GM19397 (cell line): ENCODE measurements at regions not wholly inside any gene's neighbourhood (a gene's known extent, or its start where the extent isn't known, plus 50 kb on each side); places are given as distances from the start of the nearest gene placed in this dataset.

Experiments
- ATAC-seq: cut with Tn5 transposase; IDR thresholded peaks from one replicate; pipeline ENCODE4 v1.9.1; 2021; ENCODE audit warnings: mild to moderate bottlenecking, moderate library complexity; ENCODE audit not compliant: unreplicated experiment

DNA sequence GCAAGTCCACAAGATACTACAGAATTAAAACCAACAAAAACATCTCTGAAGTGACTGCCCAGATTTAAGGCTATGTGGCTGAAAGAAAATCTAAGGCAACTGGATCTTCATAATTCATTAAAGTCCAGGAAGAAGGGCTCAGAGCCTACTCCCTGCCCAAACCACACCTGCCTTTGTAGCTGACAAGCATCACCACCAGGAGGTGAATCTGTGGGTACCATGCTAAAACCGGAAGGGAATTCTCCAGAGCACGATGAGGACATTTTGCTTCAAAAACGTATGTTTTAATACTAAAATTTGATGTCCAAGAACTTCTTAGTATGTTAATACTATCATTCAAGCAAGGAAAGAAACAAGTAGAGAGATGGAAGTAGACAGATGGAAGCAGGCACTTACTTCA, 495.9 kb upstream of the NECTIN3 start:
- ATAC-seq, result no peak

DNA sequence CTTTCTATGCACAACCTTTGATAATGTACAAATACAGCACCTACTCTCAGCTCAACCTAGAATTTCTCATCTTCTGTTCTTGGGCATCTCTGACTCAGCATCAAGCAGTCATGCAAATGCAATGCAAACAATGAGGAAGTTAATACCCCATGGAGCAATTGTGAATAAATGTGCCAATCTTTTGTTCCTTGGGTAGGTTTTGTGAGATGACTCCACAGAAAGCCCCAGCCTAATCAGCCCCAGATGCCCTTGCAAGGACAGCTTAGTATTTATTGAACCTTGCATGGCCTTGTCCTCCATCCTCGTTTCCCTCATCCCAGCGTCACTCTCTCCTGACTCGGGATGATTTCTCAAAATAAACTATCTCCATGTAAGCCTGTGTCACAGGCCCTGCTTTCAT, 494.7 kb upstream of the NECTIN3 start:
- ATAC-seq, result no peak

DNA sequence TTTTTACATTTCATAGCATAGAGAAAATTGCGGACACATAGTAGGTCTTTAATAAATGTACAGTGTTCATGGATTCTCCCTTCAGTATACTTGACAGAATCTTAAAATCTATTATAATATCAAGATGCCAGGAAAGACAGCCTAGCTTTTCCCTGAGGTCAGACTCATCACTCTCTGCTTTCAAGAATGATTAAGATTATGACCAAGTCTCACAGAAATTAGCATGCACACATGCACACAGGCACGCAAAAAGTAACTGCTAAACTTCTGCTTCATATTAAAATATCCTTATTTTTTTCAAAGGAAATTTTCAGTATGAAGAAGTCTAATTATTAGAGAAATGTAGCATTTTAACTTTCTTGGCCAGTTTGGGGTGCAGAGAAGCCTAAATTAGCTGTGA, 493.8 kb upstream of the NECTIN3 start:
- ATAC-seq, result no peak

DNA sequence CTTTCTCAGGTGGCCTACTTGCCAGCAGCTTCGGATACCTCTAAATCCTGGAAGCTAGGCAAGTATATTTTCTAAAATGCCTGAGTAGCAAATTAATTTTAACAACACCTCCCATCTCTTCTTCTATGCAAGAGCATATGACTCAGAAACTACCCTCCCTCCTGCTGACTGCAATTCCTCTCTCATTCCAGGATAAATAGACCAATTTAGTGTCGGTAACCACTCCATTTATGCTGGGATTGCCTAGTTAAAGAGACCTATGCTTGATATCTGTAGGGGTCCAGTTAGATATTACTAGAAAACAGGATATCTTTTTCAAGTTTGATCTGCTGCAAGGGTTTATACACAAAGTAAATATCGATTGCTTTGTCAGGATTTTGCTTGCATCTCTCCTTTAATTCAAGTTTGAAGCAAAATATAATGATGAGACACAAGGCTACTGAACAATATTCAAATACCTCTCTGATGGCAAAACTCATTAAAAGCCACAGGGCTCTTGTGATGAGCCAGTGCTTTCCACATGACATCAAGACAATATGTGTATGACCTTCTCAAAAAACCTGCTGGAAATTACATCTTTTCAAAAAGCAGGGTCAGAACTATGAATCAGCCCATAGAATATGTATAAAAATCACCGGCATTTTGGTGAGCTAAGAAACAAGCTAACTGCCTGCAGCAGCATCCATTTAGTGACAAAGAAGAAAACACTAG, 491.6 kb upstream of the NECTIN3 start:
- no peak for ATAC-seq

DNA sequence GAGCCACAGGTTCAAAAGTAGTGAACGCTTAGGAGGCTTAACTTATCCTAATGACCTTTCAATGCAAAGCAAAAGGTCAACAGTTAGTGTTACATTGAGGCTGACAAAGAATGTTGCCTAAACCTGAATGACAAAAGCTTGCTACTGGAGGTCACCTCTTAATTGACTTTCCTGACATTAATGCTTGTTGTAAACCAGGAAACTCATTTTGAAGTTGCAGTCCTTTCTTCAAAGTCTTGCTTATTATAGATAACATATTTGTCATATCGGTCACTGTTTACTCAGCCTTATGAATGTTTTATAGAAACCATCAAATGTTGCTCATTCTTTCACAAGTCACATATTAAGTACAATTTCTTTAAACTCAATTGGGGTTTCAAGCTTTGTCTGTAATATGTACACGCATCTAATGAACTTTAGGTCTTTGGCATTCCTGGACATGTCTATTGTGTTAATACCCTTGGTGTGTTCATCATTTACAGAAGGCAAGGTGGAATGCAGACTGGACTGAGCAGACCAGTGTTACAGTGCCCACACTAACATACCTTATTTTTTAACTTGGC, 488.2 kb upstream of the NECTIN3 start:
- ATAC-seq, result no peak

DNA sequence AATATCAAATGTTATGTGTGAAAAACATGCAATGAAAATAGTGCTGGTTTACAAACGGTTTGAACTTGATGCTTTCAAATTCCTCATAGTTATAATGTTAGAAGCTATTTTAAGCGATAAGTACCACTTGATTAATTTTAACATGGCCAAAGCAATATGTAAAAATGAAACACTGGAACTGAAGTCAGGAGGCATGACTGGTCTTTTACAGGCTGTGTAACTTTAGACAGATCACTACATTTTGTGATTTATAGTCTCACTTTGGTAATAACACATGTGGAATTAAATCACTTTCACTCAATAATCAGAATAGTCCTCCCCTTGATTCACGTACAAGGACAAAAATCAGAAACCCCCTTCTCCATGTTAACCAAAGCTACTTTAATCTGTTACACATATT, 482.7 kb upstream of the NECTIN3 start:
- ATAC-seq, result no peak

DNA sequence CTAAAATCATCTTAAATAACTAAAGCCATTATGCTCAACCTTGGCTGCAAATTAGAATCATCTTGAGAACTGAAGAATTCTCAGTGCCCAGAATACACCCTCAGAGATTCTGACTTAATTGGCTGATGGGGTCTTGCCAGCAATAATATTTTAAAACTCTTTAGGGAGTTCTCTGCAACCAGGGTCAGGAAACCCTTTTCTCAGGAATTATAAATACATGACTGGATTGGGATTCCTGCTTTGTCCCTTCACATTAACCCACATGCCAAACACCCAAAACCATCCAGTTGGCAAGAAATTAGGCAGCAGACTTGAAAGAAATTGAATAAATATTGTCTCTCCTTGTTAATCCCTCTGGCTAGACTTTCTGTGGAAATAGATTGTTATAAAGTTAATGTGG, 482.3 kb upstream of the NECTIN3 start:
- ATAC-seq, result no peak

DNA sequence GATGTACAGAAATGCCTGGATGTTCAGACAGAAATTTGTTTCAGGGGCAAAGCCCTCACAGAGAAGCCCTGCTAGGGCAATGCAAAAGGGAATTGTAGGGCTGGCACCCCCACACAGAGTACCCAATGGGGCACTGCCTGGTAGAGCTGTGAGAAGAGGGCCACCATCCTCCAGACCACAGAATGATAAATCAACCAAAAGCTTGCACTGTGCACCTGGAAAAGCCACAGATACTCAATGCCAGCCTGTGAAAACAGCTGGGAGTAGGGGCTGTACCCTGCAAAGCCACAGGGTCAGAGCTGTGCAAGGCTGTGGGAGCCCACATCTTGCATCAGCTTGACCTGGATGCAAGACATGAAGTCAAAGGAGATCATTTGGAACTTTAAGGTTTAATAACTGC, 477.9 kb upstream of the NECTIN3 start:
- ATAC-seq, result no peak

DNA sequence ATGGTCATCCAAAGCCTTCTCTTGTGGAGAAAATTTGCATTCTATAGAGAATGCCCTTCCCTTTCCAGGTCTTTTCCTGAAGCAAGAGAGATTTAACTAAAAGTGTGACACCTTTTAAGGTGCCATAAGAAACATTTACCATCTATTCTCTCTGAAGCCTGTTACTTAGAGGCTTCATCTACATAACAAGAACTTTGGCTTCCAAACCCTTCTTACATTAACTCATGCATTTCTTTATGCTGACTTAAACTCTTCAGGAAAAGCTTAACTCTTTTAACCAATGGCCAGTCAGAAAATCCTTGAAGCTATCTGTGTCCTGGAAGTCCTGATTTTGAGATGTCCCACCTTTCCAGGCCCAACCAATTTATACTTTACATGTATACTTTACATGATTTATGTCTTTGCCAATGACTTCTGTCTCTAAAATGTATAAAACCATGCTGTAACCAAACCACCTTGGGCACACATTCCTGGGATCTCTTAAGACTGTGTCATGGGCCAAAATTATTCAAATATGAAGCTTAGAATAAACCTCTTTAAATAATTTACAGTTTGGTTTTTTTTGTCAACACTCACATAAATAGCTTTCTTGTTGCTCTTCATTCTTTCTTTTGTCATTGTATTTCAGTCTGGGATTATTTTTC, 472.6 kb upstream of the NECTIN3 start:
- no peak for ATAC-seq

DNA sequence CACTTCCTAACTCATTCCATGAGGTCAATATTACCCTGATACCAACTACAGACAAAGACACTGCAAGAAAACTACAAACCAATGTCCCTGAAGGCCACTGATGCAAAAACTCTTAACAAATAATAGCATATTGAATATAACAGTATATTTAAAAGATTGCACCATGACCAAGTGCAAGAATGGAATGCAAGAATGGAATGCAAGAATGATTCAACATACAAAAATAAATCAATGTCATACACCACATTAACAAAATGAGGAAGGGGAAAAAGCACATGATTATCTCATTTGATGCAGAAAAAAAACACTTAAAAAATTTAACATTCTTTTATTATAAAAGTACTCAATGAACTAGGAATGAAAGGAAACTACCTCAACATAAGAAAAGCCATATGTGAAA, 463.1 kb upstream of the NECTIN3 start:
- no peak for ATAC-seq

DNA sequence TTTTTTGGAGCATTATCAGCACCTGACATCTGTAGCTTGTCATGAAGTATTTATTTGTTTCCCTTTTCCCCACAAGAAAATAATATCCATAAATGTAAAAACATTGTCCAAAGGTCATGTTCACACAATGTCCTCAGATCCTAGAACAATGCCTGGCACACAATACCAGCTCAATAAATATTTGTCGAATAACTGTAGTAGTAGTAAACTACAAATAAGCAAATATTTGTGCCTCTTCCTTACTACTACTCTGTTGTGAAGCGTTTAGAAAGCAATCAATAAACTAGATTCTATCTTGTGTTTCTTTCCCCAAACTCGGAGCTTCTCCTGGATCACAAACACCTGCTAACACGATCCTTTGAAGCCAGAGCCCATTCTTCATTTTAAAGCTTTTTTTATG, 459.6 kb upstream of the NECTIN3 start:
- no peak for ATAC-seq

DNA sequence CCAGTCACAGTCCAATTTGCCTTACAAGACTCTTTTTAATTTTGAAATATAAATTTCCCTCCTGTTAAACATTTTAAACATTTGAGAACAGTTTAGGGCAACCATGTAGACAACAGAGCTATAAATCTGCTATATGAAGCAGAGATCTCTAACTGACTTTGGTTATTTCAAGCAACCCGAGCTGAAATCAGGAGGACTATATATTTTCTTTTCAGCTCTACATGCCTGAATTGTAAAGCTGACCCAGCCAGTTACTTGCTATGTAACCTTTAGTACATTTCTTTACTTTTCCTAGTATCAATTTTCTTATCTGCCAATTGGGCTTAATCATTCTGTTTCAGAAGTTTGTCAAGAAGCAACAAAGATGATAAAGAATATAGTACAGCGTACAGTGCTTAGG, 457.4 kb upstream of the NECTIN3 start:
- ATAC-seq, result no peak

DNA sequence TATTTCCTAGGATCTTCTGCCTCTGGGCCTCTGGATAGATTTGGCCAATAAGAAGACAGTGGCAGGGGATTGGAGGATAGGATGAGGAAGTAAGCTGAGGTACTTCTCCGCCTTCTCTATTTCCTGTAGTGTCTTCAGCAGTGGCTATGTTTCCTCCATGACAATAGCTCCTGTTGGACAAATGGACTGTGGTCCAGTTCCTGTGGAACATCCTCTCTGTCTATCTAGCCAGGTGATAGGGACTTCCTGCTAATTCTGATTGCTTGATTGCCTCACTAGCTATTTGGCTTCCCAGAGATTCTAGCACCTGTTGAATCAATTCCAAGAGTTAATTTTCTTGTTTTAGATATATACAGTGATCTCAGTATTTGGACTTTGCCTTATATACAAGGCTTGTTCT, 456.2 kb upstream of the NECTIN3 start:
- ATAC-seq, result no peak

DNA sequence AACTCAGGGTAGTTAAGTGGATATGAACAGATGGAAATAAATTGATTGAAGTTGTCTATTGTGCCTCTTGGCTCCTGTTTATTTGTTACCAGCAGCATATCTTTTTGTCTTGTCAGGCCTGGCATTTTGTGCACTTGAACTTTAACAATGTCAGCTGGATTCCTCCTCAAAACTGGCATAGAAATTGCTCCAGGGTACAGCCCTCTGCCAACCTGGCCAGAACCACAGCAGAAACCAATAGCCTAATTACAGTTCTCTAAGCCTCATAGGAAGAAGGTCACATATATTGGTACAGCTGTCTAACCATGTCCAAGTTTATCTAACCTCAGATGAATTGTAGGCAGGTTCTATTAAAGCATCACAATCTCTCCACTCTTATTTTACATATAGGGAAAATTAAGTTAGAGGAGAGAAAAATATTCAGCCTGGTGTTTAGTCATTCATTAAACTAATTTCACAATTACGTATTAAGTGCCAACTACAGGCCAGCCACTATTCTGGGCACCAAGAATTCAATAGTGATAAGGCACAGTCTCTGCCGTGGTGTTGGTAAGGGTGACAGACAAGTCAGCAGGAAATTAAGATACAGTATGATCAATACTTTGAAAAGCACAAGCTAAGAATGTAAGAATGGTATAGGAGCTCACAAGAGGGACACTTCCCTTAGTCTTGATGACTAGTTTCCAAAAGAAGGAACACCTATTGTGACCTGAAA, 452.9 kb upstream of the NECTIN3 start:
- ATAC-seq, result no peak

DNA sequence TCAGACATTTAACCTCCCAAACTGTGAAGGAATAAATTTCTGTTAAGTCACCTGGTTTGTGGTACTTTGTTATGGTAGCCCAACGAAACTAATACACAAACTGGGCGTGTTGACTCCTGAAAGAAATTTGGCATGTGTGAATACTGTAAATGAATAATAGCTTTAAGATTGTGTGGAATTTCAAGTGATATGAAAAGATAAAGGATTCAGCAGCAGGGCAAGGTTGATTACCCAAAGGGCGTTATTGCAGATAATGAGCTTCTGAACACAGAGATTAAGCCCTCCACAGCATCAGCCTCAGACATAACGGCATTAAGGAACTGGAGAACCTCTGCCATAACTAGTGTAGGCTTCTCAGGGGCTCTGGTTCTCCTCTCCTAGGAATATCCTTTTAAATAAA, 451.5 kb upstream of the NECTIN3 start:
- ATAC-seq, result no peak

DNA sequence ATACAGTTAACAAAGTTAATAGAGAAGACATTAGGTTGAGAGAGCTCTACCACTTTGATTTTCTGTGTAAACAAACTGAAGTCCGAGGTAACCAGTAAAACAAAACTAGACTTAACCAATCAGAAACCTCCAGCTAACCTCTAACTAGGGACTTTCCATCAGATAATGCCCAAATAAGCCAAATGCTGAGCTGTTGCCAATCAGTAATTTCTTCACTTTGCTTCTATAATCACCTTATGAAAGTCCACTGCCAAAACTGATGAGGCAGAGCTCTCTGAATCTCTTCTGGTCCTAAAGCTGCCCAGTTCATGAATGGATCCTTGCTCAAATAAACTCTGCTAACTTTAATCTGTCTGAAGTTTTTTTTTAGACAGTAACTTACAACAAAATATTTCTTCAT, 448.0 kb upstream of the NECTIN3 start:
- ATAC-seq, result no peak

DNA sequence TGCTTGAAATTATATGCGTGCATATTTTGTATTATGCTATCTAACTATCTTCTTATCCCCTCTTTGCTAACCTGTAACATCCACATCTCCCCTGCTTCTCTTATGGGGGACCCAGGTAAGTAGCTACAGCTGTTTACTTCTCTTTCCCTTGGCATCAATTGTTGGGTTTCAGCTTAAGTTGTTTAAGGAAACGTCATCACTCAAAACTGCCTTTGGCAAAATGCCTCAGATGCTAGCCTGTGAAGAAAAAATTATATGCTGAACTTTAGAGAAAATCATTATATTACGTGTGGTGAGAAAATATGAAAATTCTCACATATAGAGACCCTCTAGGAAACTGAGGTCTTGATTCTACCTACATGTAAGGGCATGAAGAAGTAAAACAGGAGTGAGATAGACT, 447.0 kb upstream of the NECTIN3 start:
- ATAC-seq, result no peak

DNA sequence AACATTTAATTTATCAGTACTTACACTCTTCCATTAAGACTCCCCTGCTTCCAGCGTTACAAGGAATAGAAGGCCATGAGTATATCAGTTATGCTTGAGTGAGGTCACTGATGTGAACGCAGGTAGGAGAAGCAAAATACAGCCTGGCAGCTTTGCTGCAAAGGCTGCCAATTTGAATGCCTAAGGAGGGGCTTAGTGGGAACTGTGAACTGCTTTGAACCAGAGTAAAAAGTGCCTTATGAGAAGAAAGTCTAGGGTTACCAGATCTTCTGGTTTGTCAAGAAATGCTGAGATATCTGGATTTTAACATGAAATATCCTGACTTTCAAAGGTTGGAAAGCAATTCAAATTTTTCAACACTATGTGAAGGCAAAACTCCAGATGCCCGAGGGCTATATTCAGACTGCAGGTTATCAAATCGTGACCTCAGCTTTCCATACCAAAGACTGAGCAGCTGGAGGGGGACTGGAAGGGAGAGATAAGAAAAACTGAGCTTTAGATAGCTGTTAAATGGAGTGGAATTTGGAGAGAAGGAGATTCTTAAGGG, 446.3 kb upstream of the NECTIN3 start:
- no peak for ATAC-seq

DNA sequence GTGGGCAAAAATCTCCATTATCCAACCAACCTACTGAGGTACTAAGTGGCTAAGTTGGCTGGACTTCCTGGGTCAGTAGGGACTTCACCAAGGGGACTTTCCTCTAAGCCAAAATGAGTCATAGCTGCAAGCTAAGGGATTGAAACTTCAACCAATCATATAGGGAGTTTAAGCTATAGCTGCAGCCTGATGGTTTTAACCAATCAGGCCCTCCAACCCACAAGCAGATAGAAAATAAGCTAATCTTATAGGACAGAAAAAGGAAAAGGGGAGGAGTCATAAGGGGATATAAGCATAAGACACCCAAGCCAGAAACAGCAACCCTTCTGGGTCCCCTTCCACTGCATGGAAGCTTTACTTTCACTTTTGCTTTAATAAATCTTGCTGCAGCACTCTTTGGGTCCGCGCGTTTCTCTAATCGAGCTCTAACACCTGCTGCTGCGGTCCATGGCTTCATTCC, 444.9 kb upstream of the NECTIN3 start:
- peak; percentile 59 for ATAC-seq

DNA sequence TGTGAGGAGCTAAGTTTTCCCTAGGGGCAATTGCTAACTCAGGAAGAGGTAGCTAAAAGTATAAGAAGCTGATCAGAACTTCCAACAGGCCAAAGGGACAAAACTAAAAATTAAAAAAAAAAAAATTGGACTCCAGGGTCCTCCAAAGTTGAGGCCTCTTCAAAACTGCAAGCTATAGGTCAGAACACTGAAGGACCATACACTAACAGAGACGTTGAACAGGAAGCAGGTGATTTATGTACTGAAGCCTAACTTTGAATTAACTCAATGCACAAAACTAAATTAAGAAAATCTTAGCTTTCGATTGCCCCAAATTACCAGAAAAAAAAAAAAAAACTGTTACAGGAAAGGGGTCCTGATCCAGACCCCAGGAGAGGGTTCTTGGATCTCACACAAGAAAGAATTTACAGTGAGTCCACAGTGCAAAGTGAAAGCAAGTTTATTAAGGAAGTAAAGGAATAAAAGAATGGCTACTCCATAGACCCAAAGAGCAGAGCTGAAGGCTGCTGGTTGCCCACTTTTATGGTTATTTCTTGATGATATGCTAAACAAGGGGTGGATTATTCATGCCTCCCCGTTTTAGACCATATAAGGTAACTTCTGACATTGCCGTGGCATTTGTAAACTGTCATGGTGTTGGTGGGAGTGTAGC, 442.8 kb upstream of the NECTIN3 start:
- no peak for ATAC-seq

DNA sequence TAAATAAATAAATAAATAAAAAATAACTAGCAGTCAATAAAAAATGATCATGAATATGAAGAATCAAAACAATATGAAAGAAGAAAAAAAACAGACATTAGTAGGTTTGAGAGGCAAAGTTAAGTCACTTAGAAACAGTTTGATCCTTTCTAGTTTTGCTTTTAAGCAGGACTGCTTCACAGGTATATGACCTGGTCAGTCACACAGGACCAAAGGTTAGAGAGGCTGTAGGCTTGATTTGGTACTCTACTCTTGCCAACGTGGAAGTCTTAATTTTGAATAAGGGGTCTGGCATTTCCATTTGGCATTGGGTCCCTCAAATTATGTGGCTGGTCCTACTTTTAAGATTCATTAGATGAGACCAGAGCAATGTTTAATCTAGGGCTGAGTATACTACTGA, 441.7 kb upstream of the NECTIN3 start:
- no peak for ATAC-seq
